Brain microvascular endothelial cell (primary cell): ENCODE measurements at regions not wholly inside any gene's neighbourhood (a gene's known extent, or its start where the extent isn't known, plus 50 kb on each side); places are given as distances from the start of the nearest gene placed in this dataset.
"Not testable (repeated sequence)": the region's sequence is repeated elsewhere in the genome, so short reads cannot be mapped to it uniquely, and the experiment has no call there.

ENCODE experiments used
- DNase-seq: peaks from one replicate; pipeline ENCODE4 v3.0.0-alpha.2; 2020
- H3K27ac ChIP-seq: fragments of 250-450 bp; sonication (Bioruptor Pico); 2 replicates; pipeline ENCODE4 v1.5.1; 2020; ENCODE audit warnings: mild to moderate bottlenecking, moderate library complexity
- H3K27me3 ChIP-seq: fragments of 250-450 bp; sonication (Bioruptor Pico); replicated peaks from 2 replicates; pipeline ENCODE4 v1.5.1; 2020; ENCODE audit warnings: mild to moderate bottlenecking
- H3K36me3 ChIP-seq: fragments of 250-450 bp; sonication (Bioruptor Pico); replicated peaks from 2 replicates; pipeline ENCODE4 v1.5.1; 2020; ENCODE audit warnings: mild to moderate bottlenecking
- H3K4me3 ChIP-seq: 2 replicates; pipeline ENCODE4 v1.5.1; 2011; ENCODE audit warnings: low read depth, mild to moderate bottlenecking, control low read depth, low read length, moderate library complexity
- in situ Hi-C: cut with HindIII; loops from 2 replicates; pipeline ENCODE4 v1.10.0; 2017; ENCODE audit warnings: low sequenced_read_pairs, low pct_ligation_motif_present
- TF ChIP-seq, protein P1 (sequence below): IDR thresholded peaks from 2 replicates; pipeline ENCODE4 v1.5.1; 2011; ENCODE audit warnings: low read depth, mild to moderate bottlenecking, moderate library complexity, low read length, control low read depth, inconsistent platforms; ENCODE audit errors: missing control alignments

DNA sequence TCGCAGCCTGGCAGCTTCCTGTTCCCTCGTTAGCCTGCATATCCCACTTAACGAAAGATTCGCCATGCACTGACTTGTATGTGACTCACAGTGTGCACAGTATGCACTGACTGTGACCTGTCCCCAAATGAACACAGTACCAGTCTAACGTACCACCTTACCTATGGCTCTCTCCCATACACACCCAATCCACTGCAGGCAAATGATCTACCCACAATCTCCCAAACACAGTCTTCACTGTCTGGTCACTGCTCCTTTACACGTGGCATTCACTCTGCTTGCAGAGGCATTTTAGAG is 163.5 kb upstream of the EEA1 start:
- Histone ChIP-seq H3K36me3 (no peaks in the 10 kb centered on the region), H3K27ac (no peak overlapping the region), H3K27me3 (no peaks in the 10 kb centered on the region), H3K4me3 (no peak overlapping the region)
- in situ Hi-C loops: no loop called here
- TF ChIP-seq, protein P1, sequence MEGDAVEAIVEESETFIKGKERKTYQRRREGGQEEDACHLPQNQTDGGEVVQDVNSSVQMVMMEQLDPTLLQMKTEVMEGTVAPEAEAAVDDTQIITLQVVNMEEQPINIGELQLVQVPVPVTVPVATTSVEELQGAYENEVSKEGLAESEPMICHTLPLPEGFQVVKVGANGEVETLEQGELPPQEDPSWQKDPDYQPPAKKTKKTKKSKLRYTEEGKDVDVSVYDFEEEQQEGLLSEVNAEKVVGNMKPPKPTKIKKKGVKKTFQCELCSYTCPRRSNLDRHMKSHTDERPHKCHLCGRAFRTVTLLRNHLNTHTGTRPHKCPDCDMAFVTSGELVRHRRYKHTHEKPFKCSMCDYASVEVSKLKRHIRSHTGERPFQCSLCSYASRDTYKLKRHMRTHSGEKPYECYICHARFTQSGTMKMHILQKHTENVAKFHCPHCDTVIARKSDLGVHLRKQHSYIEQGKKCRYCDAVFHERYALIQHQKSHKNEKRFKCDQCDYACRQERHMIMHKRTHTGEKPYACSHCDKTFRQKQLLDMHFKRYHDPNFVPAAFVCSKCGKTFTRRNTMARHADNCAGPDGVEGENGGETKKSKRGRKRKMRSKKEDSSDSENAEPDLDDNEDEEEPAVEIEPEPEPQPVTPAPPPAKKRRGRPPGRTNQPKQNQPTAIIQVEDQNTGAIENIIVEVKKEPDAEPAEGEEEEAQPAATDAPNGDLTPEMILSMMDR: no peak
- DNase-seq: no peak

DNA sequence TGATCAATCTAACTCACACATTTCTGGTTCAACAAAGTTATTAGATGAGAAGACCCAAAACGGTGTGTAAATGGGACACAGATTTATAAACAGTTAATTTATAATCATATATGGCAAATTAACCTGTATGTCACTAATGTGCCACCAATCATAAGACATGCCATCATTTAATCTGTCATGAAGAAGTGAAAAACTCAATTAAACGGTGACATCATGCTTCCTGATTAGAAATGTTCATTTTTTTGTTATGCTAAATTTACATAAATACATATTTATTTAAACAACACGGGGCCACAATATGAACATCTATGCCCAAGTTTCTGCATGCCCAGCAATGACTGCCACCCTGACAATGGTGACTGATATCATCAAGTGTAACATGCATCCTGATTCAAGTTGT is 164.1 kb upstream of the EEA1 start:
- Histone ChIP-seq H3K27me3 (no peaks in the 10 kb centered on the region), H3K4me3 (no peak overlapping the region), H3K36me3 (no peaks in the 10 kb centered on the region), H3K27ac (no peak overlapping the region)
- TF ChIP-seq, protein P1: no peak
- DNase-seq: no peak
- in situ Hi-C loops: no loop called here

DNA sequence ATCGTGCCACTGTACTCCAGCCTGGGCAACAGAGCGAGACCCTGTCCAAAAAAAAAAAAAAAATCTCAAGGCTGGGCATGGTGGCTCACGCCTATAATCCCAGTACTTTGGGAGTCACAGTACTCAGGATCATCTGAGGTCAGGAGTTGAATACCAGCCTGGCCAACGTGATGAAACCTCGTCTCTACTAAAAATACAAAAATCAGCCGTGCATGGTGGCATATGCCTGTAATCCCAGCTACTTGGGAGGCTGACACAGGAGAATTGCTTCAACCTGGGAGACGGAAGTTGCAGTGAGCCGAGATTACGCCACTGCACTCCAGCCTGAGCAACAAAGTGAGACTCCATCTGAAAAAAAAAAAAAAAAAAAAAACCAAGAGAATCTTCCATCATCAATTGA is 165.1 kb upstream of the EEA1 start:
- H3K27ac ChIP-seq, in situ Hi-C loops: not testable (repeated sequence)

DNA sequence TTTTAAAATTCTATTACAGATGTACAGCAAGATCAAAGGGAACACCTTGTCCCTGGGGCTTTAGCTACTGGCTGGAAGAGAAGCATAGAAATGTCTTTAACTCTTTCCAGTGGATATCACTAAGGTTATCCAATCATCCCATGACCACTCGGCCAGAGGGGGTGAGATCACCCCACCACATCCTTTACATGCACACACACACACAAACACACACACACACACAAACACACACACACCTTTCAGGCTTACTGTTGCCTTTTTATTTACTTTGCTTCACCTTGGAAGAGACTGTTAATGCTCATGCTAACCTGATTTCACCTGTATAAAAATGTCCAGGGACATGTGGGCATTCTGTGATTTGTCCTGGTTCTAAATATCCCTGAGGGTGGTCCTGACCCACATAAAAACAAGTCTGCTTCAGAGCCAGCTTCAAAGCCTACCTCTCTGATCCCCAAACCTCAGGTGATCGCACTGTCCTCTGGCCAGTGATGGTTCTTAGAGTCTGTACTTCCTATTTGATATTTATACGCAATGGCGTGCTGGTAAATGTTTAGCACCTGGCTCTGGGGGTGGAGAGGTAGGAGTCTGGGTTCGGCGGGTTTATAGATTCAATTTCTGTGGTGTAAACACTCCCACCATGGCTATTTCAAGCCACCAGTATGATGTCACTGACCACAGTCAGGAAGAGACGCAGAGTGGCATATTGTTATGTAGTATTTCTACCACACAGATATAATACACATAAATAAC is 166.1 kb upstream of the EEA1 start:
- H3K27me3 ChIP-seq: no peaks in the 10 kb centered on the region
- TF ChIP-seq, protein P1: no peak
- DNase-seq: no peak
- H3K36me3 ChIP-seq: no peaks in the 10 kb centered on the region
- no peak overlapping the region for H3K27ac ChIP-seq
- in situ Hi-C loops: no loop called here
- no peak overlapping the region for H3K4me3 ChIP-seq

More for the DNA sequence above, 165.1 kb upstream of the EEA1 start:
- not testable (repeated sequence) for H3K27me3 ChIP-seq, H3K4me3 ChIP-seq, H3K36me3 ChIP-seq, DNase-seq

DNA sequence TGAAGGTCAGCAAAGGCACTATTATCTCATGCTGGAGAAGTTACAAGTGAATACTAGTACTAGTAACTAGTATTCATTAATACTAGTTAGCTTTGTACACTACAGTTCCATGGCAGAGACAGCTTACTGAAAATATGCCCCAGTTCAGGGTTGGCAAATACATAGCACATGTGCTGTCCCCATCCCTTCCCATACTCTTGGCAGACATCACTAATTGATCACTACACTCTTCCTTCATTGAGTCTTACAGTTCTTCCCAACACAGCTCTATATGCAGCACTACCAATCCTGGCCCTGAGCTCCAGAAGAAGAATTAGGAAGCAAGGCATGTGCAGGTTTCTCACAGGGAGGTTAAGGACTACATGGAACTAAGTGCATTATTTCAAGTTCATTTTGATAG is 168.3 kb upstream of the EEA1 start:
- Histone ChIP-seq H3K27ac (no peak overlapping the region), H3K4me3 (no peak overlapping the region), H3K27me3 (no peaks in the 10 kb centered on the region), H3K36me3 (no peaks in the 10 kb centered on the region)
- in situ Hi-C loops: no loop called here
- no peak for DNase-seq
- TF ChIP-seq, protein P1: no peak

DNA sequence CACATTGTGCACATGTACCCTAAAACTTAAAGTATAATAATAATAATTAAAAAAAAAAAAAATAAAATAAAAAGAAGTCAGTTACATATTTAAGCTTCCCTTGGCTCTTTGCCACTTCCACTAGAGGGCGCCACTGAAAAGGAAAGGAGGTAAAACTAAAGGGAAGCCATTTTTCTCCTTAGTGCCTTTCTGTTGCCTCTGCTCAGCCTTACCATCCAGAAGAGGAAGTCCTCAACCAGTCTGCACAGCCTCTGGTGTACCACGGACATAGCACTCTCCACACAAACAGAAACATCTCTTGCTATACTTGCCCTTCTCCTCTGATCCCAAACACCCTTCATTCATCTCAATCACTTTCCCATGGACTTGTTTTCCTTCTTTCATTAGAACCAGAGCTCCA is 169.0 kb upstream of the EEA1 start:
- H3K27me3 ChIP-seq: no peaks in the 10 kb centered on the region
- peak; percentile 37 for DNase-seq
- no peak overlapping the region for H3K4me3 ChIP-seq
- in situ Hi-C loops: no loop called here
- H3K27ac ChIP-seq: no peak overlapping the region
- TF ChIP-seq, protein P1: peak; percentile 58
- H3K36me3 ChIP-seq: no peaks in the 10 kb centered on the region
